Esophagus mucosa (tissue), 1 donor: ENCODE measurements at regions not wholly inside any gene's neighbourhood (a gene's known extent, or its start where the extent isn't known, plus 50 kb on each side); places are given as distances from the start of the nearest gene placed in this dataset.
"Not testable (repeated sequence)": the region's sequence is repeated elsewhere in the genome, so short reads cannot be mapped to it uniquely, and the experiment has no call there.

Experiments used
- ATAC-seq: fragments of 200-7000 bp; cut with Tn5 transposase; one replicate; pipeline ENCODE4 v1.9.1; 2020
- donor health status: DM: yes; HTN: yes; CAD: no.

DNA sequence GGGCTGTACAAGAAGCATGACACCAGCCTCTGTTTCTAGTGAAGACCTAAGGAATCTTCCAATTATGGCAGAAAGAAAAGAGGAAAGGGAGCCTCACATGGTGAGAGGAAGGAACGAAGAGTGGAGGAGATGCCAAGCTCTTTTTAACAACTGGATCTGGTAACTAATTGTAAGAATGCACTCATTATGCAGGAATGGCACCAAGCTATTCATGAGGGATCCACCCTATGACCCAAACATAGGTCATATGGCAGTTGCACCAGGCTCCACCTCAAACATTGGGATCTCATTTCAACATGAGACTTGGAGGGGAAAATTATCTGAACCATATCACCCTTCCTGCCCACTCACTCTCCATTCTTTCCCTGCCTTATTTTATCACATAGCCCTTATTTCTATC lies 496.0 kb upstream of the SPTLC3 start:
- ATAC-seq, result no peak

DNA sequence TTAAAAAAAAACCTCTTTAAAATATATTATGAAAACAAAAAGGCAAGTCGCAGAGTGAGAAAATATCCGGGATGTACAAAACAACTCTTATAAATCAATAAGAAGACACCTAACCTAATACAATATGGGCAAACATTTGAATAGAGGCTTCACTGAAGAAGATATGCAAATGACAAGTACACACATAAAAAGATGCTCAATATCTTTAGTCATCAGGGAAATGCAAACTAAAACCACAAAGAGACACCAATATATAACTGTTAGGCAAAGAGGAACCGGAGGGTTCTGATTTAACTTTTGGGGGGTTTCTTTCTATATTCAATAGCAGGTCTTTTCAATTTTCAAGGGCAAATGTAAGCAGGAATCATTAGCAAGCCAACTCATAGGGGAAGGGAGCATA lies 480.7 kb upstream of the SPTLC3 start:
- no peak for ATAC-seq

DNA sequence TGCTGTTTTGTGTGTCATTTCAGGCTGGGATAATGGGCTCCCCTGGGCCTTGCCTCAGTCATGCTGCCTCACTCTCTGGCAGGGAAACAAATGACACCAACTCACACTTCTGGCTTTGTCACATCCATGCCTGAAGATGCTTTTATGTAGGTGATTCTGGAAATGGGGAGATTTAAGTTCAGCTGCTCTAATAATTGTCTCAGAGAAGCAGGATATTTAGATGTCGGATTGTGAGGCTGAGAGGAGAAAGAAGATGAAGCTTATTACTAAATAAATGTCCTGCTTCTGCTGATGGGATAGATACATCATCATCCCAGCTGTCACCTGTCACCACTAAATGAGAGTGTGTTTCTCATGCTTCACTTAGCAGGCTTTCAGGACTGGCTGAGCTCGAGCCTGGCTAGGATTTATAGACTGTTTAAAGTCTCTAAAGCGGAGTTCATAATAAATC lies 480.2 kb upstream of the SPTLC3 start:
- ATAC-seq, result no peak

- no peak for ATAC-seq
These were observed 477.1 kb upstream of the SPTLC3 start for GRCh38 chr20:12531626-12532025.

- ATAC-seq, result no peak
These were observed 473.5 kb upstream of the SPTLC3 start for GRCh38 chr20:12535316-12535715.

DNA sequence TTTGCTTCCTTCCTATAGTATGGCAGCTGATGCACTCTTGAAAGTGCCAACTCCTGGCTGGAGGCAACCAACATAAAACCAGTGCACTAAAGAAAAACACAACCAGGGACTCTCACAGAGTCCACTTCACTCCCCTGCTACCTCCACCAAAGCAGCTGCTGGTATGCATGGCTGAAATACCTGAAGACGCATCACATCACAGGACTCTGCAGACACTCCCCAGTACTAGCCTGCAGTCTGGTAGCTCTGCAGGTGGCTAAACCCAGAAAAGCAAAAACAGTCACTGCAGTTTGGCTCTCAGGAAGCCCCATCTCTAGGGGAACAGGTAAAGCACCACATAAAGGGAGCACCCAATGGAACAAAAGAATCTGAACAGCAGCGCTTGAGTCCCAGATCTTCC lies 473.0 kb upstream of the SPTLC3 start:
- ATAC-seq, result no peak

DNA sequence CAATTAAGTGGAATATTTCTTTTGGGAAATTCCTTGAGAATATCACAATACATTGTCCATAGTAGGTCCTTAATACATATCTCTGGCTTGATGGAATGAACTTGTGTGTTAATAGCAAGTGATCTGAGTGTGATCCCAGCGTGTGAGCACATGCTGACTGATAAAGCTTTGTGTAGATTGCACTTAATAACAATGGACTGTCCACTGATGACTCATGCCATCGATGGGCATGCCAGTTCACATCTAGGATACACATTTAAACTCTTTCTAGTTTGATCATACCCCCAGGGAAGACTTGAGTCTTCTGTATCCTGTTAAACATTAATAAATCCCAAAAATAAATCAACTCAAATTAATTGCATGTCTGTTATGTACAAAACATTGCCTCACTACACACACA lies 454.3 kb upstream of the SPTLC3 start:
- no peak for ATAC-seq

DNA sequence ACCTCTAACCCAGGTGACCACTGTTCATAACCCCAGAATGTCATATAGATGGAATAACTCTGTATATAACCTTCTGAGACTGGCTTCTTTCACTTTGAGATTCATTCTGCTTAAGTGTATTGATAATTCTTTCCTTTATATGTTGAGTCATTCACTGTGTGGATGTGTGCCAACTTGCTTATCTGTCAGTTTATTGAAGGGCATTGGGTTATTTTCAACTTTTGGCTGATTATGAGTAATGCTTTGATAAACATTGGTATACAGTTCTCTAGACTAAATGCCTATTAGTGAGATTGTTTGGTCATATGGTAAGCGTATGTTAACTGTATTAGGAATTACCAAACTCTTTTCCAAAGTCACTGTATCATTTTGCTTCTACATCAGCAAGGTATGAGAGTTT lies 453.4 kb upstream of the SPTLC3 start:
- no peak for ATAC-seq

- ATAC-seq, result not testable (repeated sequence)
These were observed 452.9 kb upstream of the SPTLC3 start for GRCh38 chr20:12555849-12556248.

GRCh38 chr20:12557224-12557623 lies 451.5 kb upstream of the SPTLC3 start:
- no peak for ATAC-seq

DNA sequence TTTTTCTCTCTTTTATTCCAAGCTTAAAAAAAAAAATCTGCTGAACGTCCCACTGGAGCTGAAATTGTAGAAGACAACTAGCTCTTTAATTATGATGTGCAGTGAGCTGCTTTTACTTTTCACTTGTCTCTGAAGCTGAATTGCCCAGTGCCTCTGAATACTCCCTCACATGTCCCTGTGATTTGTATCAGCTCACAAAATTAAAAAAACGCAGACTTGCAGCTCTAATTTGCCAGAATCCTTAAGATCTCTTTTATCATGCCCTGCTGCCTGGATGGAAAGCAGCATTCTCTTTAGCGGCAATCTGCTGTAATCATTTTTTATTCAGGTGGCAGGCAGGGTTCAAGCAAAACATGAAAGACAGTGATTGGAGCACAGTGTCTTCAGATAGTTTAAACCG lies 443.8 kb upstream of the SPTLC3 start:
- ATAC-seq, result no peak

DNA sequence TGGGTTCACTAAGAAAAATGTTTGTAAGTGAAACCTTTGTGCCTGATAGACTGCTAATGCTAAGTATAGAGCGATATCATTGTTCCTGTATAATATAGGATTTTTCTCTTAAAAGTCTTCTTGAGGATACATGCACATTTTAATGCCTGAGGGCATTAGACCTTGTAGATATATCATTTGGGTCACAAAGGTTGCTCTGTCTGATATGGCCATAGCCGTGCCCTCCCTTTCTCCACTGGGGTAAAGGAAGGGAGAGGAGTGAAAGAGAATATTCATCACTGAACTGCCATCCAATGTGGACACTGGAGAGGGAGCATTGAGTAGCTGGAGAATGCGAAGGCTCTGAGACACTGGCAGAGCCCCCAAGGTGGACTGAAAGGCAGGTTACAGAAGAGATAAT lies 442.2 kb upstream of the SPTLC3 start:
- no peak for ATAC-seq

DNA sequence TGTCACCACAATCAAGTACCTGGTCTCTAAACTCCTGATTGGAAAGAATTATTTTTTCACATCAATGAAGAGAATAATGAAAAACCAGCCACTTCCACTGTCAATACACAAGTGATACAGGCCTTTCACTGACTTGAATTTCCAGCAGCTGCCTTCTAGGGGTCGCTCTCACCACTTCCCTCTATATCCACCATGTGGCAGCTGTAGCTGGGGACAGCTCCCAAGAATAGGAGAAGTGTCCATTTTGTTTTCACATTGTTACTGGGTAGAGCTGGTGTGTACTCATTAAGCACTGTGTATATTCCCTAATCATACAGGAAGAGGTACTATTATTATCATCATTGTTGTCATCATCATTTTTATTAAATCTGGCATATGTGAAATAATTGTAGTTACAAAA lies 438.4 kb upstream of the SPTLC3 start:
- no peak for ATAC-seq

- ATAC-seq, result no peak
These were observed 435.3 kb upstream of the SPTLC3 start for GRCh38 chr20:12573442-12573841.

GRCh38 chr20:12575352-12576095 lies 433.2 kb upstream of the SPTLC3 start:
- no peak for ATAC-seq

DNA sequence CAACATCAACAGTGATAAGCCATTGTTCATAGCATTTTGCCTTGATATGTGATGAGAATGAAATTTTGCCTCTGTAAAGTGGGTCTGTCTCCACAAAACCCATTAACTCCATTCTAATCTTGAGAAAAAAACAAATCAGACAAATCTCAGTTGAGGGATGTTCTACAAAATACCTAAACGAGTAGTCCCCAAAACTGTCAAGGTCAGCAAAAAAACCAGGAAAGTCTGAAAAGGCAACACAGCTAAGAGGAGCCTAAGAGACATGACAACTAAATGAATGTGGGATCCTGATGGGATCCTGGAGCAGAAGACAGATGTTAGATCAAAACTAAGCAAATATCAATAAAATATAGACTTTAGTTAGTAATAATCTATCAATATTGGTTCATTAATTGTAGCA lies 431.6 kb upstream of the SPTLC3 start:
- ATAC-seq, result no peak

DNA sequence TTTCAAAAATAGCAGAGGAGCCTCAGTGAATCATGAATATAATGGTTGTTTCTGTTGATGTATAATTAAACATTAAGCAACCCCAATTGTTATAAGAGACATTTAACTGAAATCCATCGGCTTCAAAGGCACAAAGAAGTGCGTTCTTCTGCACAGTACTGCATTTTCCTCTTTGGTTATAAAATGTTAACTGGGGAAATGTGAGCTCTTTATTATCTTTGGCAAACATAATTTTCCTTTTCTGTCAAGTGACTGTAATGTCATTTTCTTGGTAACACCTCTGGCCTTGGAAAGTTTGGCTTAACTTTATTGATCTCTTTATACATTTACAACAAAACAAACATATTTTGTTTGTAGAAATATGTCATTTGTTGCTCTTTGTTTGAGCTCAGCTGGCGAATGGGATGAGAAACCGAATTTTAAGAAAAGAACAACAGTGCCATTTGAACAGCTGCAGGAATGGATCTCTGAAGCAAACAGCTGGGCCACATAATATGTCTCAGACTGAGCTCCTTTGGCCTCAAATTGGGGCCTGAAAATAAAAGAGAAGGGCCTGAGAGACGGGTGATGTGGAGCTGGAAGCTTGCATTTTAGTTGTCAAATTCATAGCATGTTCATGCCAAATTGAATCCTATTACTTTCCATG lies 427.0 kb upstream of the SPTLC3 start:
- no peak for ATAC-seq

- ATAC-seq, result not testable (repeated sequence)
These were observed 426.1 kb upstream of the SPTLC3 start for GRCh38 chr20:12582710-12583109.

DNA sequence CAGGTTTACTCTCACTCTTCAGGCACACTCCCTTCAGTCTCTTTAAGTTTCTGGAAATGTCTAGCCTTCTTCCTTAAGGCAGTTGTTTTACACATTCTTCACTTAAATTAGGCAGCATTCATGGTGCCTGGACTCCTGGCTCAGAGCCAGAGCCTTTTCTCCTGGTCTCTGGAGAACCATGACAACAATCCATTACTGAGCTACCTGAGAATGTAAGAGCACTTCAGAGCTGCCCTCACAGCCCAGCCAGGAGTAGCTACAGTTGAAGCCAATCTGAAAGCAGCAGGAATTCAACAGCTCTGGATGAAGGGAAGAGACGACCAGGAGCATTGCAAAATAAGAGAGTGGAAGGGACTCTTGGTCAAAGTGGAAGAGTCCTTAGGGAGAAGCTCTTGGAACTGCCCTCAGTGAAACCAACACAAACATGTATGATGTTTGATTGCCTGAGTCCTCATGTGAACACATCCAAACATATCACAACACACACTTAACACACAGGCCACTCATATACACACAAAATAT lies 416.8 kb upstream of the SPTLC3 start:
- no peak for ATAC-seq

GRCh38 chr20:12592756-12593155 lies 416.0 kb upstream of the SPTLC3 start:
- no peak for ATAC-seq

- ATAC-seq, result no peak
These were observed 415.4 kb upstream of the SPTLC3 start for GRCh38 chr20:12593342-12593873.

DNA sequence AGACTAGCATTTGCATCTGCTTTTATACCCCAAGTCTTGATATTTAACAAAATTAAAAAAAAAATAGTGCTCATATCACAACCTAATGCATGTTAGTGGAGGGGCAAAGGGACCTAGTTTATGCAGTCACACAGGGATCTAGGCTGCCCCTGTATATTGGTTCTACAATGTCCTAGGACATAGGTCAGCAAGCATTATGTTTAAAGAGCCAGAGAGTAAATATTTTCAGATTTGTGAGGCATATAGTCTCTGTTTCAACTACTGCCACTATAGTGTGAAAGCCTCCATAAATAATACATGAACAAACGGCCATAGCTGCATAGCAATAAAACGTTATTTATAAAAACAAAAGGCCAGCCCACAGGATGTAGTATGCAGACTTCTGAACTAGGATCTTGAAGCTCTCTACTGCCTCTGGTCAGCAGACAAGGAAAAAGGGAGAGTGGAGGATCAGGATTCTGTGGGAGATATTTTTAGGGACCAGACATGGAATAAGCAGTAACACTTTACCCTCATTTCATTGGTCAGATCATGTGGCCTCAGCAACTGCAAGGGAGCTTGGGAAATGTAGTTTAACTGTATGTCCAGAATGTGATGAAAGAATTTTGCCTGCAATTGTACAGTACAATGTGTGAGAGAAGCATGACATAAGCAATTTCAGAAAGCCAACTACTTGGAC lies 414.2 kb upstream of the SPTLC3 start:
- no peak for ATAC-seq

DNA sequence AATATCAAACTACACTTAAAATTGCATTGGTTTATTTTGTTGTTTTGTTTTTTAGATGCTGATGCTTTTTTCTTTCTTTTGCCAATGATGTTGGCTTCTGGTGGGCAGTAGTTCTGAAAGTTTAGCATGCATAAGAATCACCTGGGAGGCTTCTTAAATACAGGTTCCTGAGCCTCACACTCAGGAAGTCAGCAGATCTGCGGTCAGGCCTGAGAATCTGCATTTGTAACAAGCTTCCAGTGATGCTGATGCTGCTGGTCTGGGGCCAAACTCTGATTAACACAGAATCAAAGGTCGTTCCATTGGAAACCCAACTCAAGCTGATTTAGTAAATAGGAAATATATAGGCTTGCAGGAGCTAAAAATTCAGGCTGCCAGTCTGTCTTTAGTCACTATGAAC lies 412.9 kb upstream of the SPTLC3 start:
- no peak for ATAC-seq
